Cardiac fibroblast (primary cell): ENCODE measurements at regions not wholly inside any gene's neighbourhood (a gene's known extent, or its start where the extent isn't known, plus 50 kb on each side); places are given as distances from the start of the nearest gene placed in this dataset.

ENCODE experiments used
- DNase-seq, 2 donors: peaks; one replicate each; pipeline versions ENCODE4 v3.0.0 to v3.0.0-alpha.2; 2010; ENCODE audit warnings: low read depth in 2 of 2
- H3K4me3 ChIP-seq, 2 donors: replicated peaks in 1 of 2; 1 replicate in 1 of 2; 2 replicates in 1 of 2; pipeline ENCODE4 v1.5.1; 2011; ENCODE audit warnings: low read depth in 2 of 2, low read length in 2 of 2, mild to moderate bottlenecking in 2 of 2, moderate library complexity in 1 of 2
- TF ChIP-seq, protein P1 (sequence below): IDR thresholded peaks from one replicate; pipeline ENCODE4 v1.5.1; 2011; ENCODE audit warnings: low read depth, mild to moderate bottlenecking, low read length, inconsistent platforms

DNA sequence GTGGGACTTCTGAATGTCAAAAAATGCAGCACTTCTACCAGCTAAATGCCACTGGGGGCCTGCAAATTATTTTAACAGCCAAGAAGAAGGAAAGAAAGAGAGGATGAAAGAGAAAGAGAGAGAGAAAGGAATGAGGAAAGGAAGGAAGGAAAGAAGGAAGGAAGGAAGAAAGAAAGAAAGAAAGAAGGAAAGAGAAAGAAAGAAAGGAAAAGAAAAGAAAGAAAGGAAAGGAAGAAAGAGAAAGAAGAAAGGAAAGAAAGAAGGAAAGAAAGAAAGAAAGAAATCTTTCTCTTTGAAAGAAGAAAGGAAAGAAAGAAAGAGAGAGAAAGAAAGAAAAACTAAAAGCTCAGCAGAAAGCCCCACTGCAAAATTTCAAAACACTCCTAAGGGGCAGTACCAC lies 69.2 kb upstream of the SV2C start:
- TF ChIP-seq, protein P1, sequence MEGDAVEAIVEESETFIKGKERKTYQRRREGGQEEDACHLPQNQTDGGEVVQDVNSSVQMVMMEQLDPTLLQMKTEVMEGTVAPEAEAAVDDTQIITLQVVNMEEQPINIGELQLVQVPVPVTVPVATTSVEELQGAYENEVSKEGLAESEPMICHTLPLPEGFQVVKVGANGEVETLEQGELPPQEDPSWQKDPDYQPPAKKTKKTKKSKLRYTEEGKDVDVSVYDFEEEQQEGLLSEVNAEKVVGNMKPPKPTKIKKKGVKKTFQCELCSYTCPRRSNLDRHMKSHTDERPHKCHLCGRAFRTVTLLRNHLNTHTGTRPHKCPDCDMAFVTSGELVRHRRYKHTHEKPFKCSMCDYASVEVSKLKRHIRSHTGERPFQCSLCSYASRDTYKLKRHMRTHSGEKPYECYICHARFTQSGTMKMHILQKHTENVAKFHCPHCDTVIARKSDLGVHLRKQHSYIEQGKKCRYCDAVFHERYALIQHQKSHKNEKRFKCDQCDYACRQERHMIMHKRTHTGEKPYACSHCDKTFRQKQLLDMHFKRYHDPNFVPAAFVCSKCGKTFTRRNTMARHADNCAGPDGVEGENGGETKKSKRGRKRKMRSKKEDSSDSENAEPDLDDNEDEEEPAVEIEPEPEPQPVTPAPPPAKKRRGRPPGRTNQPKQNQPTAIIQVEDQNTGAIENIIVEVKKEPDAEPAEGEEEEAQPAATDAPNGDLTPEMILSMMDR = no peak

DNA sequence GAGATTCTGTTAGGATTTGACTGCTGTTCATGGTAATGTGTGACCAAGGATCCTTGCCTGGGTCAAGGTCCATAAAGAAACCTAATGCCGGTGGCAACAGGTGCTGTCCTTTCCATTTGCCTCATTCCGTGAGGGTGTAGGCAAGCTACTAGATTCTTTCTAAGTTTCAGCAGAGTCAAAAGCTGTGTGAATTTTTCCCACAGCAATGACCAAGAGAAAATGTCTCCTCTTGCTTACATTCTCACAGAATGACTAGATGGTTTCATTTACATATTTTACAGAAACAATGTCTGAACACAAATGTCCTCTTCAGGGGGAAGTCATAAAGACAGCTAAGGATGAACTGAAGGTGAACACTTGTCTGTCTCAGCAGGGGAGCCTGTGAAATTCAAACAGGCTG lies 75.3 kb upstream of the SV2C start:
- DNase-seq = no peak
- TF ChIP-seq, protein P1 = no peak

More for the DNA sequence above, 69.2 kb upstream of the SV2C start:
- H3K4me3 ChIP-seq = no peak overlapping the region
- no peak for DNase-seq

DNA sequence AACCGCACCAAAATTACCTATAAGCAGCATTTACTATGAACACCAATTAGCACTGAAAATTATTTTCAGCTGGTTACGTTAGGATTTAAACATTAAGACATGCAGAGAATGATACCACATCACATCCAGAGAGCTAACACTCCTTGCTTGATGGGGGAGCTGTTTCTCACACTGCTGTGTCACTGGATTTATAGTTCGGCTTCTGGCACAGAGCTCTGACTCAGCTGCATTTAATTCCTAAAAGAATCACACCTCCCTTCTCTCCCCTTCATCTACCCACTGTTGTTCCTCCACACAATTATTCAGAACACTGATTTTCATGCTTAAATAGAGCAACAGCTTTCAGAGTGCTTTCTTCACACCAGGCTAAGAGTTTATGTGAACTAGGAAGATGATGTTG lies 82.6 kb upstream of the SV2C start:
- H3K4me3 ChIP-seq = no peak overlapping the region
- DNase-seq = no peak
- TF ChIP-seq, protein P1 = no peak

More for the DNA sequence above, 75.3 kb upstream of the SV2C start:
- H3K4me3 ChIP-seq = no peak overlapping the region

DNA sequence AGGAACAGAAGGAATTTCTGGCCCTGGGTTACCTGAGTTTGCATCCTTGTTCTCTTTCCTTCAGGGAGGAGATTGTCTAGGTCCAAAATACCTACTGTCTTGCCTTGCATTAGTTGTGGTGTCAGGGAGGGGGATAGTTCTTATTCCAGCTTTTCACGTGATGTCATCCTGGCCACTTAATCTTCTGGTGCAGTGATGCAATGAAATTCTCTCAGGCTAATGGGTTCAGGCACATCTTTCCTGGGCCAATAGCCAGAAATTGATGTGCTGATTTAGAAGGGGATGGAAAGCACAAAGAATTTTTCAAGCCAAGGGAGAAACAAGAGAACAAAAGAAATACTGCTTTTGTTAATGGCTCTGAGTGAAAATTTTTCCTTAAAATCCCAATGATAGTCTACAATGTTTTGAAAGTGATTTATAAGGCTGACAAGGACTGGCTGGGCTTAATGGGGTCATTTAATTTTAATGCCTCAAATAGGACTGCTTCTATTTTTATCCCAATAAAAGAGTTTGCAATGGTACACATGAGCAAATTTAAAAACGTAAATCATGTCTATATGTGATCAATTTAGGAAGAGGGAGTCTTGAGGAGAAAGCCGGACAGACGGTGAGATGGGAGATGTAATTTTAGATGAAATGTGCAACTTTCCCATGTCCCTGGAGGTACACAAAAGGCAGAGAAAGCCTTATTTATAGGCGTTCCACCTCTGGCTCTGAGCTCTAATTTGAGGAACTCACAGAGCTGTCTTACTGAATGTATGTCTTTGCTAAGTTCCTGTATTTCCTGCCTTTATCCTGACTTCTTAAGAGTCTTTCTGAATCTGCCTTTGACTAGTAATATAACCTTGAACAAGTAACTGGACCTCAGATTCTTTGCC lies 89.3 kb upstream of the SV2C start:
- DNase-seq = no peak
- TF ChIP-seq, protein P1 = no peak
- H3K4me3 ChIP-seq = no peak overlapping the region

DNA sequence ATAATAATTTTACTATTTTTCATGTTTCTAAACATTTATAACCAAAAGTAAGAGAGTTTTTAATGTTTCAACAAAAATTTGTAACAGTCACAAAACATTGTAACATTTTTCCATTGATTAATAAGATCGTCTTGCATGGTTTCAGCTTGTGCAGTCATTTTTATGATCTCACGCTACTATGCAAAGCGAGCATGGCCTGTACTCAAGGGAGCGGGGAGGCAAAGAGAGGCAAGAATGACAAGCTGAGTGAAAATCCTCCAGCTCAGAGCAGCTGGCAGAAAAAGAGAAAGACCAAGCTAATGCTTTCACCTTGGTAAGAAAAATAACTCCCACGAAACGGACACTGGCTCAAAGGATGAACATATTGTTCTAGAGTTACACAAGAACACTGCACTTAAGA lies 90.0 kb upstream of the SV2C start:
- DNase-seq = no peak
- no peak overlapping the region for H3K4me3 ChIP-seq
- TF ChIP-seq, protein P1 = no peak

DNA sequence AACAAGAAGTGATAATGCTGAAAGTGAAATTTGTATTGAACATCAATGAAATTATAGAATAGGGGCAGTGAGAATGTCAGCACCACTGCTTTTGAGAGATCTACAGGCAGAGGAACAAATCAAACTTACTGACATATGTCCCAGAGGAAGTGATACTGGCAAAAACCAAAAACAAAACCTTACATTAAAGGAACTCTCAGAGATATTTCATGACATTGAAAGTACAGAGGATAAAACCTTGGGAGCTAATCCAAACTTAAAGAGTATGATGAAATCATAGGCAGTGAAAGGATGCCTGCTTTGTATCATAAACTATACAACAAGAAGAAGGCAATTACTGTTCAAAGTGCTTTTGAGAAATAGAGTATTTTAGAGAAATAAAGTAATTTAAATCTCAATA lies 90.4 kb upstream of the SV2C start:
- TF ChIP-seq, protein P1 = no peak
- DNase-seq = no peak

More for the DNA sequence above, 90.4 kb upstream of the SV2C start:
- no peak overlapping the region for H3K4me3 ChIP-seq
